Amniotic epithelial cell (primary cell): ENCODE measurements at regions not wholly inside any gene's neighbourhood (a gene's known extent, or its start where the extent isn't known, plus 50 kb on each side); places are given as distances from the start of the nearest gene placed in this dataset.

ENCODE experiments used
- DNase-seq: peaks from one replicate; pipeline ENCODE4 v3.0.0-alpha.2; 2010; ENCODE audit warnings: low read depth

GRCh38 chr4:83858131-83858530 lies 322.2 kb downstream of the GPAT3 start:
- no peak for DNase-seq

GRCh38 chr4:83855044-83855443 lies 319.1 kb downstream of the GPAT3 start:
- DNase-seq, result peak; percentile 92

GRCh38 chr4:83852085-83852451 lies 316.2 kb downstream of the GPAT3 start:
- peak; percentile 29 for DNase-seq

- peak; percentile 8 for DNase-seq
These were observed 315.6 kb downstream of the GPAT3 start for GRCh38 chr4:83851261-83852084.

GRCh38 chr4:83850435-83850834 lies 314.5 kb downstream of the GPAT3 start:
- no peak for DNase-seq

GRCh38 chr4:83846193-83846830 lies 310.4 kb downstream of the GPAT3 start:
- DNase-seq, result no peak

GRCh38 chr4:83839615-83840014 lies 303.7 kb downstream of the GPAT3 start:
- no peak for DNase-seq

- DNase-seq, result no peak
These were observed 301.9 kb downstream of the GPAT3 start for GRCh38 chr4:83837614-83838308.

- DNase-seq, result no peak
These were observed 298.0 kb downstream of the GPAT3 start for GRCh38 chr4:83833920-83834319.

GRCh38 chr4:83832110-83832825 lies 296.4 kb downstream of the GPAT3 start:
- DNase-seq, result no peak

- peak; percentile 13 for DNase-seq
These were observed 295.7 kb downstream of the GPAT3 start for GRCh38 chr4:83831588-83831987.

- DNase-seq, result peak; percentile 17
These were observed 294.4 kb downstream of the GPAT3 start for GRCh38 chr4:83830138-83830888.

GRCh38 chr4:83828601-83829000 lies 292.7 kb downstream of the GPAT3 start:
- DNase-seq, result peak; percentile 55

GRCh38 chr4:83821493-83821892 lies 285.6 kb downstream of the GPAT3 start:
- DNase-seq, result no peak

GRCh38 chr4:83819582-83819981 lies 283.7 kb downstream of the GPAT3 start:
- no peak for DNase-seq

GRCh38 chr4:83810428-83810827 lies 274.5 kb downstream of the GPAT3 start:
- peak; percentile 6 for DNase-seq

- DNase-seq, result no peak
These were observed 273.7 kb downstream of the GPAT3 start for GRCh38 chr4:83809581-83809980.

- DNase-seq, result no peak
These were observed 257.6 kb downstream of the GPAT3 start for GRCh38 chr4:83793481-83793880.

GRCh38 chr4:83785891-83786290 lies 250.0 kb downstream of the GPAT3 start:
- no peak for DNase-seq

- no peak for DNase-seq
These were observed 247.3 kb downstream of the GPAT3 start for GRCh38 chr4:83783215-83783614.

GRCh38 chr4:83782591-83782990 lies 246.7 kb downstream of the GPAT3 start:
- DNase-seq, result peak; percentile 29

- no peak for DNase-seq
These were observed 245.5 kb downstream of the GPAT3 start for GRCh38 chr4:83781434-83781833.
